ENCODE measurements at regions not wholly inside any gene's neighbourhood (a gene's known extent, or its start where the extent isn't known, plus 50 kb on each side); places are given as distances from the start of the nearest gene placed in this dataset.

GRCh38 chr22:48923165-48923865, 904.4 kb downstream of the BRD1 start:
- TF ChIP-seq, protein P1, sequence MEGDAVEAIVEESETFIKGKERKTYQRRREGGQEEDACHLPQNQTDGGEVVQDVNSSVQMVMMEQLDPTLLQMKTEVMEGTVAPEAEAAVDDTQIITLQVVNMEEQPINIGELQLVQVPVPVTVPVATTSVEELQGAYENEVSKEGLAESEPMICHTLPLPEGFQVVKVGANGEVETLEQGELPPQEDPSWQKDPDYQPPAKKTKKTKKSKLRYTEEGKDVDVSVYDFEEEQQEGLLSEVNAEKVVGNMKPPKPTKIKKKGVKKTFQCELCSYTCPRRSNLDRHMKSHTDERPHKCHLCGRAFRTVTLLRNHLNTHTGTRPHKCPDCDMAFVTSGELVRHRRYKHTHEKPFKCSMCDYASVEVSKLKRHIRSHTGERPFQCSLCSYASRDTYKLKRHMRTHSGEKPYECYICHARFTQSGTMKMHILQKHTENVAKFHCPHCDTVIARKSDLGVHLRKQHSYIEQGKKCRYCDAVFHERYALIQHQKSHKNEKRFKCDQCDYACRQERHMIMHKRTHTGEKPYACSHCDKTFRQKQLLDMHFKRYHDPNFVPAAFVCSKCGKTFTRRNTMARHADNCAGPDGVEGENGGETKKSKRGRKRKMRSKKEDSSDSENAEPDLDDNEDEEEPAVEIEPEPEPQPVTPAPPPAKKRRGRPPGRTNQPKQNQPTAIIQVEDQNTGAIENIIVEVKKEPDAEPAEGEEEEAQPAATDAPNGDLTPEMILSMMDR (IDR thresholded peaks at IDR 0.05), result no peak
- no peak for TF ChIP-seq POLR2A (IDR thresholded peaks at IDR 0.05)

Measured in adrenal gland (tissue), 5 donors.